HEK293 (cell line): ENCODE measurements at regions not wholly inside any gene's neighbourhood (a gene's known extent, or its start where the extent isn't known, plus 50 kb on each side); places are given as distances from the start of the nearest gene placed in this dataset.

Experiments
- CTCF ChIA-PET: fragments of 350-600 bp; formaldehyde crosslinking; extraction: SDS; loops from one replicate; lab custom pipeline; 2021; ENCODE audit warnings: antibody characterized with exemption; lab: Yijun Ruan, JAX
- POLR2A ChIA-PET: fragments of 300-600 bp; formaldehyde crosslinking; extraction: SDS; loops from one replicate; lab custom pipeline; 2020; ENCODE audit warnings: antibody characterized with exemption, inconsistent platforms; lab: Yijun Ruan, JAX
- H3K27ac ChIP-seq: fragments of 200-500 bp; sonication (Bioruptor generic); 2 replicates; pipeline ENCODE4 v1.5.1; 2014; ENCODE audit warnings: low read depth, low read length, control low read depth, inconsistent platforms; ENCODE audit errors: extremely low read depth
- H3K36me3 ChIP-seq, 2 experiments: fragments of 200-500 bp in 1 of 2; sonication (Bioruptor generic) in 1 of 2; 1 replicate in 1 of 2; 2 replicates in 1 of 2; pipeline ENCODE4 v1.5.1; 2014 to 2017; ENCODE audit warnings: inconsistent platforms in 2 of 2, low read length in 2 of 2; ENCODE audit not compliant: control insufficient read depth in 2 of 2, insufficient read depth in 1 of 2
- H3K4me1 ChIP-seq: fragments of 200-500 bp; sonication (Bioruptor generic); 2 replicates; pipeline ENCODE4 v1.5.1; 2014; ENCODE audit warnings: mild to moderate bottlenecking, low read length, inconsistent platforms; ENCODE audit not compliant: control insufficient read depth, insufficient read depth
- H3K4me3 ChIP-seq: 2 replicates; pipeline ENCODE4 v1.5.1; 2011; ENCODE audit warnings: low read depth, mild to moderate bottlenecking, control low read depth, low read length, moderate library complexity
- H3K9me3 ChIP-seq: fragments of 200-500 bp; sonication (Bioruptor generic); 2 replicates; pipeline ENCODE4 v1.5.1; 2014; ENCODE audit warnings: low read depth, low read length, inconsistent platforms; ENCODE audit not compliant: control insufficient read depth, insufficient read depth
- GLI4 ChIP-seq: fragments of 450-650 bp; formaldehyde crosslinking; IDR thresholded peaks from 2 replicates; pipeline ENCODE4 v1.5.1; 2016; ENCODE audit warnings: missing biosample characterization, missing genetic modification characterization
- HOXC10 ChIP-seq: sonication (generic); formaldehyde crosslinking; IDR thresholded peaks from 2 replicates; pipeline ENCODE4 v1.8.1; 2023; ENCODE audit warnings: mild to moderate bottlenecking, missing genetic modification reagents
- KLF1 ChIP-seq: fragments of 450-650 bp; formaldehyde crosslinking; IDR thresholded peaks from 2 replicates; pipeline ENCODE4 v1.5.1; 2016; ENCODE audit warnings: missing biosample characterization, missing genetic modification characterization
- KLF8 ChIP-seq: fragments of 450-650 bp; formaldehyde crosslinking; IDR thresholded peaks from 2 replicates; pipeline ENCODE4 v1.5.1; 2016; ENCODE audit warnings: missing biosample characterization, missing genetic modification characterization
- MYNN ChIP-seq: fragments of 450-650 bp; formaldehyde crosslinking; IDR thresholded peaks from 2 replicates; pipeline ENCODE4 v1.5.1; 2016; ENCODE audit warnings: missing biosample characterization, missing genetic modification characterization, borderline replicate concordance
- ZNF146 ChIP-seq: fragments of 450-650 bp; formaldehyde crosslinking; IDR thresholded peaks from 2 replicates; pipeline ENCODE4 v1.5.1; 2016; ENCODE audit warnings: missing biosample characterization, missing genetic modification characterization
- ZNF155 ChIP-seq: fragments of 450-650 bp; formaldehyde crosslinking; IDR thresholded peaks from 2 replicates; pipeline ENCODE4 v1.5.1; 2016; ENCODE audit warnings: missing biosample characterization, missing genetic modification characterization
- ZNF157 ChIP-seq: fragments of 450-650 bp; formaldehyde crosslinking; IDR thresholded peaks from 2 replicates; pipeline ENCODE4 v1.5.1; 2016; ENCODE audit warnings: missing biosample characterization, missing genetic modification characterization
- ZNF239 ChIP-seq: fragments of 450-650 bp; formaldehyde crosslinking; IDR thresholded peaks from 2 replicates; pipeline ENCODE4 v1.5.1; 2016; ENCODE audit warnings: missing biosample characterization, missing genetic modification characterization
- ZNF302 ChIP-seq: fragments of 450-650 bp; formaldehyde crosslinking; IDR thresholded peaks from 2 replicates; pipeline ENCODE4 v1.5.1; 2016; ENCODE audit warnings: missing biosample characterization, missing genetic modification characterization, low read depth
- ZNF335 ChIP-seq: fragments of 450-650 bp; formaldehyde crosslinking; conservative IDR thresholded peaks from 2 replicates; pipeline ENCODE4 v1.5.1; 2016; ENCODE audit warnings: missing biosample characterization, missing genetic modification characterization
- ZNF341 ChIP-seq: fragments of 450-650 bp; formaldehyde crosslinking; IDR thresholded peaks from 2 replicates; pipeline ENCODE4; 2016; ENCODE audit warnings: low read depth, missing biosample characterization, missing genetic modification characterization
- ZNF510 ChIP-seq: fragments of 450-650 bp; formaldehyde crosslinking; IDR thresholded peaks from 2 replicates; pipeline ENCODE4 v1.5.1; 2018; ENCODE audit warnings: mild to moderate bottlenecking, missing genetic modification characterization, missing biosample characterization; ENCODE audit not compliant: insufficient replicate concordance
- ZNF518A ChIP-seq: fragments of 450-650 bp; formaldehyde crosslinking; conservative IDR thresholded peaks from 2 replicates; pipeline ENCODE4 v1.5.1; 2016; ENCODE audit warnings: low read depth, missing biosample characterization, missing genetic modification characterization
- ZNF621 ChIP-seq: fragments of 450-650 bp; formaldehyde crosslinking; IDR thresholded peaks from 2 replicates; pipeline ENCODE4 v1.5.1; 2017; ENCODE audit warnings: missing biosample characterization, missing genetic modification characterization
- ZSCAN5A ChIP-seq: fragments of 450-650 bp; formaldehyde crosslinking; IDR thresholded peaks from 2 replicates; pipeline ENCODE4 v1.5.1; 2016; ENCODE audit warnings: missing biosample characterization, missing genetic modification characterization

DNA sequence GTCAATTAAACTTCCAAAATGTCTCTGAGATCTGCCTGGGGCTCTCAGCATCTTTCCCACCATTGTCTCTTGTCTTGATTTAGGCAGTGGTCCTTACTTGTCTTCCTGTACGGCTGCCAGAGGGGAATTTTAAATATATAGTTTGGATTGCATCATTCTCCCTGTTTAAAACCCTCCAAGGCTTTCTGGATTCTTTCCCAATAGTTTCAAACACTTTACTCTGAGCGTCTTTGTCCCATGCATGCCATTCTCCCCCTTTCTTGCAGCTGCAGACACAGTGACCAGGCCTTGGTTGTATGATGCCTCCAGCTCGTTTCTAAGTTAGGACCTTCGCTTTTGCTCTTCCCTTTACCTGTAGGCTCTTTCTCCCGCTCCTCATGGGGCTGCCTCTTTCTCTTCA lies 323.3 kb upstream of the CTNNB1 start:
- Histone ChIP-seq H3K4me1 (no peaks in the 10 kb centered on the region), H3K36me3 (no peaks in the 10 kb centered on the region), H3K27ac (no peak overlapping the region), H3K4me3 (no peak overlapping the region), H3K9me3 (no peaks in the 10 kb centered on the region)
- TF ChIP-seq ZNF239 (tag by site-specific recombination) (no peak), ZNF155 (tag by site-specific recombination) (no peak), MYNN (tag by site-specific recombination) (no peak), KLF8 (tag by site-specific recombination) (no peak)
- POLR2A ChIA-PET: no interaction called here
- CTCF ChIA-PET: interaction anchor here (0.5 kb wide), 1 partner anchor 549 kb away, joined by 3 read pairs; no protein-coding TSS in a partner anchor

DNA sequence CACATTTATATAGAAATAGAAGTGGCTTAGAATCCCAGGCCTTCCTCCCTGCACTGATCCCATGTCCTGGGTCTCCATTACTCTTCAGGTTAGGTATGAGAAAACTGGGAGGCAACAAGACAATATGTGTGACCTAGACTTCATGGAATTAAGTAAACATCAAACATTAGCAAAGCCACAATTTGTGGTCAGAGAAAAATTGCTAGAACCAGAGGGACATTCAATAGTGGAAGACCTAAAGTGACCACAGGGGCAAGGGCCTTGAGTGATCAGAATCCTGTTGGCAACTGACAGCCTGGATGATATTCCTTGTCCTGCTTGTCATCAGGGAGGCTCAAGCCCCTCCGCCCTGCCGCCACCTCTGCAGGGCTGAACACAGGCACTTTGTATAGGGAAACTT lies 322.8 kb upstream of the CTNNB1 start:
- Histone ChIP-seq H3K27ac (no peak overlapping the region), H3K36me3 (no peaks in the 10 kb centered on the region), H3K4me1 (no peaks in the 10 kb centered on the region), H3K9me3 (no peaks in the 10 kb centered on the region), H3K4me3 (no peak overlapping the region)
- POLR2A ChIA-PET: no interaction called here
- no peak for TF ChIP-seq ZNF157 (tag by site-specific recombination)
- TF ChIP-seq ZNF518A (tag by site-specific recombination): no peak
- TF ChIP-seq ZNF146: no peak
- no peak for TF ChIP-seq ZNF510 (tag by site-specific recombination)
- TF ChIP-seq ZNF621 (tag by site-specific recombination): no peak
- TF ChIP-seq ZSCAN5A (tag by site-specific recombination): no peak
- no peak for TF ChIP-seq KLF1
- CTCF ChIA-PET: no interaction called here

DNA sequence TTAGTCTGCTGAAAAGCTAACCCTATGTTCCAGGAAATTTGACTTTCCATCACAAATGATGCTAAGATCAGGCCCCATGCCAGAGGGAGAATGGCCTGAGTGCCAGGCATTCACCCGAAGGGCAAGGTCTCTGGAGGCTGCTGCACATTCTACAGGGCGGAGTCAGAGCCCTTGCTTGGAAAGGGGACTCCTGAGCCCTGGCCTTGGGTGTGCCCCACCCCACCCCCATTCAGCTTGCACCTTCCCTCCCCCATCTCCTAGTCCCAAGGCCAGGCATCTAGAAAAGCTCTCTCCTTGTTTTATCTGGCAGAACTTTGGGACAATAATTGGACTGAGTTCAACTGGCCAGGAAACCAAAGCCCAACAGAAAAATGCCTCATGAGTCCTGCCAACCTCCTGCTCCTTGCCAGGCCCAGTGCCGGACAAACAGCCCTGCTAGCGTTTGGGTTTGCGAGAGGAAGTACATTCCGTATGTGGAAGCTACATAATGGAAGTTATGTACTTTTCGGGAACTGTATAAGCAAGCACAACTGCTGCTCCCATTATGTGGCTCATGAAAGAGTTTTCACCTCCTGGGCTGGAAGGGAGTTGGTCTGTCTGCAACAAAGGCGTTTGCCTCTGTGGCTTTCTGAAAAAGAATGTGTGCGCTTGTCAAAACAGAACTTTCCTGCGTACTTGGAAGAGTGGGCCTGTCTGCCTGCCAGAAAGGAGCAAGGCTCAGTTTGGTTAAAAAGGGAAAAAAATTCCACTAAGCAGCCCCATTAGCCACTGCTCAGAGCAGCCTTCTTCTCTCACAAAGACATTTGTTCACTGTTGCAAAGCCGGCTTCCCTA lies 321.5 kb upstream of the CTNNB1 start:
- Histone ChIP-seq H3K36me3 (no peaks in the 10 kb centered on the region), H3K4me3 (no peak overlapping the region), H3K27ac (no peak overlapping the region), H3K4me1 (no peaks in the 10 kb centered on the region), H3K9me3 (no peaks in the 10 kb centered on the region)
- ChIA-PET CTCF (no interaction called here), POLR2A (no interaction called here)
- TF ChIP-seq ZNF335: no peak
- TF ChIP-seq ZNF341 (tag by site-specific recombination): no peak
- no peak for TF ChIP-seq HOXC10 (CRISPR knock-in tag)
- no peak for TF ChIP-seq GLI4 (tag by site-specific recombination)
- no peak for TF ChIP-seq ZNF302 (tag by site-specific recombination)
- TF ChIP-seq, all 188 proteins: peak for 0
